ENCODE measurements at regions not wholly inside any gene's neighbourhood (a gene's known extent, or its start where the extent isn't known, plus 50 kb on each side); places are given as distances from the start of the nearest gene placed in this dataset.

- 79% methylated on average over 15 of the region's 15 CpGs for WGBS (ENCODE audit: insufficient coverage)
- TF ChIP-seq CTCF (IDR thresholded peaks at IDR 0.05): no peak
- TF ChIP-seq EZH2 (IDR thresholded peaks at IDR 0.05; ENCODE audit: borderline replicate concordance, insufficient read depth, low read depth, low read length, poor library complexity, severe bottlenecking): no peak
- POLR2A ChIA-PET: no interaction called here
These were observed 107.3 kb upstream of the PRR20G start for GRCh38 chr3:127394984-127395662.

GRCh38 chr3:127394031-127394430 lies 106.2 kb upstream of the PRR20G start:
- no peak overlapping the region for H3K9ac ChIP-seq (ENCODE audit: low read length)
- ChIA-PET POLR2A (no interaction called here), CTCF (no interaction called here)
- Mint-ChIP-seq H3K27ac (no peak overlapping the region), H3K4me1 (no peaks in the 10 kb centered on the region), H3K9me3 (ENCODE audit: insufficient read depth) (no peaks in the 10 kb centered on the region), H3K27me3 (peaks cover 29% of the 10 kb centered on the region), H3K4me3 (no peak overlapping the region)
- no peak overlapping the region for H2AFZ ChIP-seq (ENCODE audit: insufficient read depth, low read depth, low read length, poor library complexity, severe bottlenecking)
- DNase-seq (no peak), ATAC-seq (ENCODE audit: low read depth) (no peak)
- H3K27ac ChIP-seq (ENCODE audit: low read length in 2 of 2): no peak overlapping the region
- no peaks in the 10 kb centered on the region for H3K79me2 ChIP-seq (ENCODE audit: control insufficient read depth, insufficient read depth, low read length)
- intact Hi-C loops (cut with micrococcal nuclease): no loop called here
- no peaks in the 10 kb centered on the region for H4K20me1 ChIP-seq (ENCODE audit: control insufficient read depth, insufficient read depth, low read length, poor library complexity, severe bottlenecking)
- no peaks in the 10 kb centered on the region for H3K36me3 ChIP-seq (replicated peaks in 1 of 2; ENCODE audit: control extremely low read depth in 1 of 2, control insufficient read depth in 1 of 2, extremely low read depth in 1 of 2, insufficient read depth in 2 of 2, low read length in 1 of 2)
- no peak overlapping the region for H3K4me3 ChIP-seq (ENCODE audit: control extremely low read depth in 1 of 5, extremely low read depth in 1 of 5, insufficient read depth in 1 of 5, low read depth in 2 of 5, low read length in 4 of 5)
- WGBS (ENCODE audit: insufficient coverage): 77% methylated on average over 4 of the region's 4 CpGs
- TF ChIP-seq EZH2 (IDR thresholded peaks at IDR 0.05; ENCODE audit: borderline replicate concordance, insufficient read depth, low read depth, low read length, poor library complexity, severe bottlenecking): no peak
- no peak for TF ChIP-seq CTCF (IDR thresholded peaks at IDR 0.05)
- no peak overlapping the region for H3K4me2 ChIP-seq (replicated peaks; ENCODE audit: low read depth, low read length, poor library complexity, severe bottlenecking)
- no peaks in the 10 kb centered on the region for H3K4me1 ChIP-seq (ENCODE audit: control insufficient read depth in 2 of 2, insufficient read depth in 2 of 2, low read length in 2 of 2)
- H3K9me3 ChIP-seq (ENCODE audit: control extremely low read depth in 1 of 3, control insufficient read depth in 2 of 3, insufficient read depth in 1 of 3, low read length in 2 of 3): no peaks in the 10 kb centered on the region
- peaks cover 0 to 10% (median 0%) of the 10 kb centered on the region in 4 experiments for H3K27me3 ChIP-seq (replicated peaks in 1 of 4; ENCODE audit: control extremely low read depth in 1 of 4, control insufficient read depth in 3 of 4, insufficient read depth in 4 of 4, low read length in 3 of 4)

More at GRCh38 chr3:127394984-127395662, 107.3 kb upstream of the PRR20G start:
- Histone ChIP-seq H3K36me3 (replicated peaks in 1 of 2; ENCODE audit: control extremely low read depth in 1 of 2, control insufficient read depth in 1 of 2, extremely low read depth in 1 of 2, insufficient read depth in 2 of 2, low read length in 1 of 2) (no peaks in the 10 kb centered on the region), H3K4me3 (ENCODE audit: control extremely low read depth in 1 of 5, extremely low read depth in 1 of 5, insufficient read depth in 1 of 5, low read depth in 2 of 5, low read length in 4 of 5) (no peak overlapping the region), H4K20me1 (ENCODE audit: control insufficient read depth, insufficient read depth, low read length, poor library complexity, severe bottlenecking) (no peaks in the 10 kb centered on the region), H3K27me3 (replicated peaks in 1 of 4; ENCODE audit: control extremely low read depth in 1 of 4, control insufficient read depth in 3 of 4, insufficient read depth in 4 of 4, low read length in 3 of 4) (peaks cover 0 to 10% (median 0%) of the 10 kb centered on the region in 4 experiments), H3K9ac (ENCODE audit: low read length) (no peak overlapping the region), H3K27ac (ENCODE audit: low read length in 2 of 2) (no peak overlapping the region), H3K79me2 (ENCODE audit: control insufficient read depth, insufficient read depth, low read length) (no peaks in the 10 kb centered on the region), H3K4me2 (replicated peaks; ENCODE audit: low read depth, low read length, poor library complexity, severe bottlenecking) (no peak overlapping the region), H3K9me3 (ENCODE audit: control extremely low read depth in 1 of 3, control insufficient read depth in 2 of 3, insufficient read depth in 1 of 3, low read length in 2 of 3) (no peaks in the 10 kb centered on the region), H3K4me1 (ENCODE audit: control insufficient read depth in 2 of 2, insufficient read depth in 2 of 2, low read length in 2 of 2) (no peaks in the 10 kb centered on the region), H2AFZ (ENCODE audit: insufficient read depth, low read depth, low read length, poor library complexity, severe bottlenecking) (no peak overlapping the region)
- H3K27me3 Mint-ChIP-seq: peaks cover 24% of the 10 kb centered on the region
- H3K9me3 Mint-ChIP-seq (ENCODE audit: insufficient read depth): no peaks in the 10 kb centered on the region
- no peak for ATAC-seq (ENCODE audit: low read depth)
- no peak overlapping the region for H3K4me3 Mint-ChIP-seq
- no peaks in the 10 kb centered on the region for H3K4me1 Mint-ChIP-seq
- intact Hi-C loops (cut with micrococcal nuclease): no loop called here
- H3K27ac Mint-ChIP-seq: no peak overlapping the region
- CTCF ChIA-PET: no interaction called here
- DNase-seq: no peak
